ENCODE measurements at regions not wholly inside any gene's neighbourhood (a gene's known extent, or its start where the extent isn't known, plus 50 kb on each side); places are given as distances from the start of the nearest gene placed in this dataset.

DNA sequence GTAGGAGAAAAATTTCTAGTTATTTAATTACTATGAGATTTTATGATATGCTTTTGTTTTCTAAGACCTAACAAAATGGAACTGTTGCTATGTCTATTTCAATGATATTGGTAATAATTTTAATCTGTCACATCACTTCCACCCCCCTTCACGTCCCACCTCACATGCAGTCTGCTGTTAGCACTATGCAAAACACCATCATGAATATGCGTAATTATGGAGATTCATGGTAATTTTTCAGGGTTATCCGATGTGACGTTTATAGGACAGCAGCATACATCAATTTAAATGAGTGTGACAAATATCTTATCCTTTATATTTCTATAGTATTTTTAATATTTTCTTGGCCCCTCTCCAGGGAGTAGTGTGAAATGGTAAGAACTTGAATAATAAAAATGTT lies 283.8 kb upstream of the TMEM161B start:
- TF ChIP-seq HDGF (IDR thresholded peaks at IDR 0.05; ENCODE audit: borderline replicate concordance) (no peak), ELF4 (IDR thresholded peaks at IDR 0.05) (no peak)

Measured in HEK293T (cell line).